ENCODE measurements at regions not wholly inside any gene's neighbourhood (a gene's known extent, or its start where the extent isn't known, plus 50 kb on each side); places are given as distances from the start of the nearest gene placed in this dataset.

DNA sequence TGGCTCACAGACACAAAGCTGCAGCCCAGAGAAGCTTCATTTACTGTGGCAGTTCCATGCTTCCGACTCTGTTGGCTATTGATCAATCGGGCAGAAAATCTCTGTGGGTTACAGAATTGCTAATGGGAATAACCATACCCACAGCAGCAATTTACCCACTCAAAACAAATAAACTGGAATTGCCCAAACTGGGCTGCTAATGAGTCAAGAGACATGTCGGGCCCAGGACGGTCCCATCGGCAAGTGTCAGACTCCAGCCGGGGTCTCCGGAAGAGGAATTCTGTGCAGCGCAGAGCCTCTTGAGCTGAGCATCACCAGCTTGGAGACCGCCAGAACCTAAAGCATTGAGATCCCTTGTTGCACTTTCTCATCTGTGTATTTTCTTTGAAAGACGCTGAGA lies 67.8 kb downstream of the TMEM18 start:
- TF ChIP-seq, protein P1, sequence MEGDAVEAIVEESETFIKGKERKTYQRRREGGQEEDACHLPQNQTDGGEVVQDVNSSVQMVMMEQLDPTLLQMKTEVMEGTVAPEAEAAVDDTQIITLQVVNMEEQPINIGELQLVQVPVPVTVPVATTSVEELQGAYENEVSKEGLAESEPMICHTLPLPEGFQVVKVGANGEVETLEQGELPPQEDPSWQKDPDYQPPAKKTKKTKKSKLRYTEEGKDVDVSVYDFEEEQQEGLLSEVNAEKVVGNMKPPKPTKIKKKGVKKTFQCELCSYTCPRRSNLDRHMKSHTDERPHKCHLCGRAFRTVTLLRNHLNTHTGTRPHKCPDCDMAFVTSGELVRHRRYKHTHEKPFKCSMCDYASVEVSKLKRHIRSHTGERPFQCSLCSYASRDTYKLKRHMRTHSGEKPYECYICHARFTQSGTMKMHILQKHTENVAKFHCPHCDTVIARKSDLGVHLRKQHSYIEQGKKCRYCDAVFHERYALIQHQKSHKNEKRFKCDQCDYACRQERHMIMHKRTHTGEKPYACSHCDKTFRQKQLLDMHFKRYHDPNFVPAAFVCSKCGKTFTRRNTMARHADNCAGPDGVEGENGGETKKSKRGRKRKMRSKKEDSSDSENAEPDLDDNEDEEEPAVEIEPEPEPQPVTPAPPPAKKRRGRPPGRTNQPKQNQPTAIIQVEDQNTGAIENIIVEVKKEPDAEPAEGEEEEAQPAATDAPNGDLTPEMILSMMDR (IDR thresholded peaks at IDR 0.05 in 8 of 11, conservative IDR thresholded peaks at IDR 0.05 in 3 of 11) = no peak
- TF ChIP-seq POLR2A (IDR thresholded peaks at IDR 0.05) (no peak), POLR2AphosphoS5 (IDR thresholded peaks at IDR 0.05) (no peak)

Measured in spleen (tissue), 7 donors.